ENCODE measurements at regions not wholly inside any gene's neighbourhood (a gene's known extent, or its start where the extent isn't known, plus 50 kb on each side); places are given as distances from the start of the nearest gene placed in this dataset.

- TF ChIP-seq CTCF (IDR thresholded peaks at IDR 0.05) (no peak), ZFX (IDR thresholded peaks at IDR 0.05; ENCODE audit: borderline replicate concordance) (no peak)
Observed at GRCh38 chrX:82442281-82442680, 1065.8 kb upstream of the POU3F4 start.

Data from 22Rv1 (cell line).